Tibial nerve (tissue), 3 donors: ENCODE measurements at regions not wholly inside any gene's neighbourhood (a gene's known extent, or its start where the extent isn't known, plus 50 kb on each side); places are given as distances from the start of the nearest gene placed in this dataset.

ENCODE experiments used
- POLR2A ChIP-seq, 2 donors: fragments of 450-650 bp; IDR thresholded peaks; one replicate each; pipeline ENCODE4 v1.6.1; 2017; ENCODE audit warnings: antibody characterized with exemption in 2 of 2, mild to moderate bottlenecking in 2 of 2, moderate library complexity in 2 of 2
- TF ChIP-seq, protein P1 (sequence below), 5 experiments: fragments of 200-600 bp in 3 of 5; fragments of 450-650 bp in 2 of 5; sonication (generic) in 3 of 5; IDR thresholded peaks; one replicate each; pipeline ENCODE4 v1.5.1; 2016 to 2019; ENCODE audit warnings: antibody characterized with exemption in 5 of 5, mild to moderate bottlenecking in 3 of 5, moderate library complexity in 2 of 5

DNA sequence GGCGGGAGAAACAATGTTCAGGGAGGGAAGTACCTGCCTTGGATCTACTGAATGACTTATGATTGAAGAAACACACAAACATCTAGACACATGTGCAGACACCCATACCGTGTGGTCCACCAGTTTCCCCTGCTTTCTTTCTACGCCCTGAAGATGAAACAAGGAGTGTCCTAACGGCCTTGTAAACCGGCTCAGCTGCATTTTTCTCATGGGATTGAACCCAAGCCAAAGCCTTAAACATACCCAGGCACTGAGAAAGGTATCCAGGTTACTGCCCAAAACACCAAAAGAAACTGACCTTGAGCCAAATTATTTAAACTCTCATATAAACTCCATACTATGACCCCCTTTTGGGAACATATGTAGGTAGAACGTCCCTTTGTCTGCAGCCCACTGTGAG lies 630.0 kb upstream of the RGS18 start:
- no peak for TF ChIP-seq POLR2A (IDR thresholded peaks at IDR 0.05)
- TF ChIP-seq, protein P1, sequence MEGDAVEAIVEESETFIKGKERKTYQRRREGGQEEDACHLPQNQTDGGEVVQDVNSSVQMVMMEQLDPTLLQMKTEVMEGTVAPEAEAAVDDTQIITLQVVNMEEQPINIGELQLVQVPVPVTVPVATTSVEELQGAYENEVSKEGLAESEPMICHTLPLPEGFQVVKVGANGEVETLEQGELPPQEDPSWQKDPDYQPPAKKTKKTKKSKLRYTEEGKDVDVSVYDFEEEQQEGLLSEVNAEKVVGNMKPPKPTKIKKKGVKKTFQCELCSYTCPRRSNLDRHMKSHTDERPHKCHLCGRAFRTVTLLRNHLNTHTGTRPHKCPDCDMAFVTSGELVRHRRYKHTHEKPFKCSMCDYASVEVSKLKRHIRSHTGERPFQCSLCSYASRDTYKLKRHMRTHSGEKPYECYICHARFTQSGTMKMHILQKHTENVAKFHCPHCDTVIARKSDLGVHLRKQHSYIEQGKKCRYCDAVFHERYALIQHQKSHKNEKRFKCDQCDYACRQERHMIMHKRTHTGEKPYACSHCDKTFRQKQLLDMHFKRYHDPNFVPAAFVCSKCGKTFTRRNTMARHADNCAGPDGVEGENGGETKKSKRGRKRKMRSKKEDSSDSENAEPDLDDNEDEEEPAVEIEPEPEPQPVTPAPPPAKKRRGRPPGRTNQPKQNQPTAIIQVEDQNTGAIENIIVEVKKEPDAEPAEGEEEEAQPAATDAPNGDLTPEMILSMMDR (IDR thresholded peaks at IDR 0.05) = no peak
